ENCODE measurements at regions not wholly inside any gene's neighbourhood (a gene's known extent, or its start where the extent isn't known, plus 50 kb on each side); places are given as distances from the start of the nearest gene placed in this dataset.
"Not testable (repeated sequence)": the region's sequence is repeated elsewhere in the genome, so short reads cannot be mapped to it uniquely, and the experiment has no call there.

DNA sequence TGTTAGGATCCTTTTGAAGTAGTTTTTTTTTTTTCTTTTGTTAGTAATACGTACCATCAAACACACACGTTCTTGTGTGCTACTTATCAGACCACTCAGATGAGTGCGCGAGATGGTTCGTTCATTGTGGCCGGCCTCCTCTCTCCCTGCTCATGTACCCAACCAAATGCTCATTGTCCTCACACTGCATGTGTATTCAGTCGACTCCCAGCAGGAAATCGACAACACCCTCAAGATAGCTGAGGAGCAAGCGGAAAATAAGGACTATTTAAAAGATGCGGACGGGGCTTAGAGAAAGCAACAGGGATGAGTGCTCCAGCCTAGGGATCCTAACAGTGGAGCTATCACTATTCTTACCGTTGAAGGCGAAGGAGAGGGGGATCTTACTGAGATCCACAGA, 72.9 kb upstream of the GUCY1A1 start:
- DNase-seq: no peak
- in situ Hi-C loops (cut with HindIII; ENCODE audit: low pct_ligation_motif_present, low pct_unique_long_range_greater_than_20kb, low sequenced_read_pairs): no loop called here

DNA sequence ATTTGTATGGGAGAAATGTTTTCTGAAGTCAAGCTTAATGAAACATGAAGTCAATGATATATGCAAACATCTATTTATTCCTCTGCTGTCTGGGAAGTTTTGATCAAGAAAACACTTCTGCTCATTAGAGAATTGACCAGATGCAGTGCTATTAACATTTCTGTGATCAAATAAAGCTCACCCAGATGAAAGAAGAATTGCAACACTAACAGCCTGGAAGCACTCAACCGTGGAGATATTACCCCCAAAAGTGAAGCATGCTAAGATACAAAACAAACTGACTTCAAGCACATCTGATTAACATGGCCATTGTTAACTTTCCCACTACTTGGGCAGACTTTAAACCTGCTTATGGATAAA, 73.7 kb upstream of the GUCY1A1 start:
- in situ Hi-C loops (cut with HindIII; ENCODE audit: low pct_ligation_motif_present, low pct_unique_long_range_greater_than_20kb, low sequenced_read_pairs): no loop called here
- DNase-seq: no peak

DNA sequence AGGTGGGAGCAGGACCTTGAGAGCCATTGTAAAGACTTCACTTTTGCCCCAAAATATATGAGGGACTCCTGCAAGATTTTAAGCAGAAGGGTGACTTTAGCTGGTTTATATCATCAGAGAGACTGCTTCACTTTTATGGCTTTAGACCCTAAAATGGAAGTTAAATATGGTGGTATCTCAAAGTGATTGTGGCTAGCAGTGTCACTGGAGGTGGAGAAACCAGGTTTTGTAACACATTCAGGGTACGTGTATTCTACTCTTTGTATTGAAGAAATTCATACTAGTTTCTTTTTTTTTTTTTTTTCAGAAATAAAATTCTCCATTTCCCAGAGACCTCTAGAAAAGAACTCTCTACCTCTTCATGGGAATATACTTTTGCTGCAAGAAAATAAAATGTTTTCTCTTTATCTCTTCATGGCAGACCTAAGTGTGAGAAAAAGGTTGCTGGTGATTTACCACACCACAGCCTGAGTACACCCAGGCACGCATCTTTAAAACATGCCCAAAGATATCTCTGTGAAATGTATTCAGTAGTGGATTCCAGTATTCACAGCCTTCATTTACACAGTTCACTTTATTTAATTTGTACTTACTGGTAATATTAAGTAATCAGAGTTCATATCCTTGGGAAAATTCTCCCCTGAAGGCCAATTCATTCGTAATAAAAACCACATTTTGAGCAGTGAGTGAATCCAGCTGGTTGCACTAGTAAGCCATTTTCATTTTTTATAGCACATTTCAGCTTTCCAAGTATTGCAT, 74.3 kb upstream of the GUCY1A1 start:
- in situ Hi-C loops (cut with HindIII; ENCODE audit: low pct_ligation_motif_present, low pct_unique_long_range_greater_than_20kb, low sequenced_read_pairs): no loop called here
- DNase-seq: no peak

DNA sequence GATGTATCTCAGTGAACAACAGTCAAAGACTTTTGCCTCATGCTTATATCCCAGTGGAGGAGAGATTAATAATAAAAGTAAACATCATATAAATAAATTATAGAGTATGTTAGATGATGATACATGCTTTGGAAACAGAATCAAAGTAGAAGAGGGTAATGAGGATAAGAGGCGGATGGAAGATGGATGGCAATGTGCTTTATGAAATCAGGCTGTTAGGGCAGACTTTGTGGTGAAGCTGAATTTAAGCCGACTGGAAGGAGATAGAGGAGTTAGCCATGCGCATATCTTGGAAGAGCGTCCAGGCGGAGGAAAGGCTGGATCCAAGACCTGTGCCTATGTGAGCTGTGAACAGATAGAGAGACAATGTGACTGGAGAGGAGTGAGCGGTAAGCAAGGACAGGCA, 74.9 kb upstream of the GUCY1A1 start:
- no peak for DNase-seq
- in situ Hi-C loops (cut with HindIII; ENCODE audit: low pct_ligation_motif_present, low pct_unique_long_range_greater_than_20kb, low sequenced_read_pairs): no loop called here

- in situ Hi-C loops (cut with HindIII; ENCODE audit: low pct_ligation_motif_present, low pct_unique_long_range_greater_than_20kb, low sequenced_read_pairs): no loop called here
- no peak for DNase-seq
Measured at GRCh38 chr4:155590796-155591585, 75.7 kb upstream of the GUCY1A1 start.

- in situ Hi-C loops (cut with HindIII; ENCODE audit: low pct_ligation_motif_present, low pct_unique_long_range_greater_than_20kb, low sequenced_read_pairs): no loop called here
- DNase-seq: no peak
Measured at GRCh38 chr4:155588437-155588836, 78.2 kb upstream of the GUCY1A1 start.

- in situ Hi-C loops (cut with HindIII; ENCODE audit: low pct_ligation_motif_present, low pct_unique_long_range_greater_than_20kb, low sequenced_read_pairs): no loop called here
- DNase-seq: no peak
Measured at GRCh38 chr4:155587766-155588165, 78.9 kb upstream of the GUCY1A1 start.

DNA sequence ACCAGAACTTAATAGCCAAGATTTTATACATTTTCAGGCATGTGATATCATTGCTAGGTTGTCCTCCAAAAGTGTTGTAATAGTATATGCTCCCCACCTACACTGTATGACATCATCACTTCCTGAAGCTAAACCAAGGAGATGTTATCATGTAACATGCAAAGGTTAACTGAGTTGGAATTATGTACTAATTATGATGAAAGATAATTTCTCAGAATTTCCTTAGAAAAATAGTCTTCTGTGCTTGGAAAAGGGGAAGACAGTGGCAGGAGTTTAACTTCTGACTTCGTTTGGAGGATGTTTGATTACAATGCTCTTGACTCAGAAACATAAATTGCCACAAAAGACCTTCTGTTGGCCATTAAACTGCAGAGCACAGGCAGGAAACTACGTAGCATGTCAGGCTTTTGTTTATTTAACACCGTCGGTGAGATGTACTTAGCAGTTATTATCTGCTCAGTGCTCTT, 83.6 kb upstream of the GUCY1A1 start:
- in situ Hi-C loops (cut with HindIII; ENCODE audit: low pct_ligation_motif_present, low pct_unique_long_range_greater_than_20kb, low sequenced_read_pairs): no loop called here
- DNase-seq: no peak

DNA sequence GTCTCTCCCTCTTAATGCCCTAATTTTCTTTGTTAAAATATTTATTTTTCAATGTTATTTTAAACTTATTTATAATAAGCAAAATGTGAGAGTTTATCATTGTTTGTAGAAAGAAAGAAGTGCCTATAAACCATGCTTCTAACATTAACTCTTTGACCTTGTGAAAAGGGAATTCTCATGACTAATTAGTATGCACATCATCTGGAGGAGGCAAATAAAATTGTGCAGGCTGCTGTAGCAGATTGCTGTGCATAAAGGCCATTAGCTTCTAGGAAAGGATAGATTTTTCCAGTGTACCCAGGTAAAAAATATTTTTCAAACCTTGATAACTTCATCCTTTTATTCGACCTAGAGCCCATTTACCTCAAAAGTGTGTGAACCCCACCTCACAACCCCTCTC, 84.6 kb upstream of the GUCY1A1 start:
- in situ Hi-C loops (cut with HindIII; ENCODE audit: low pct_ligation_motif_present, low pct_unique_long_range_greater_than_20kb, low sequenced_read_pairs): no loop called here
- no peak for DNase-seq

GRCh38 chr4:155578726-155579370, 87.8 kb upstream of the GUCY1A1 start:
- no peak for DNase-seq
- in situ Hi-C loops (cut with HindIII; ENCODE audit: low pct_ligation_motif_present, low pct_unique_long_range_greater_than_20kb, low sequenced_read_pairs): no loop called here

GRCh38 chr4:155578219-155578618, 88.4 kb upstream of the GUCY1A1 start:
- DNase-seq: no peak
- in situ Hi-C loops (cut with HindIII; ENCODE audit: low pct_ligation_motif_present, low pct_unique_long_range_greater_than_20kb, low sequenced_read_pairs): no loop called here

GRCh38 chr4:155574329-155574728, 92.3 kb upstream of the GUCY1A1 start:
- DNase-seq; in situ Hi-C loops (cut with HindIII; ENCODE audit: low pct_ligation_motif_present, low pct_unique_long_range_greater_than_20kb, low sequenced_read_pairs): not testable (repeated sequence)

DNA sequence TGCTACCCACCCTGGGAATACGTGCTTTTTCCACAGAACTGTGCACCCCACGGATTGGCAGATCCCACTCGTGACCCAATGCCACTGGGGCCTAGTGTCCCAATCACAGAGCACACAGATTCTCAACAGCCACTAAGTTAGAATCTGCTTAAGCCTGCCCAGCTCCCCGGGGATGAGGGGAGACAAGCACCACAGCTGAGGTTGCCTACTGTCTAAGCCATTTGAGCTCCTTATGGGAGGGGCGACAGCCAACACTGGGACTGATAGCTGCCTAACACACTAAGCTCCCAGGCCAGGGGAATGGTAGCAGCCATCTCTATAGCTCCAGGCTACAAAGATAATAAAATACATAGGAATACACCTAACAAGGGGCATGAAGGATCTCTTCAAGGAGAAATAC, 93.5 kb upstream of the GUCY1A1 start:
- no peak for DNase-seq
- in situ Hi-C loops (cut with HindIII; ENCODE audit: low pct_ligation_motif_present, low pct_unique_long_range_greater_than_20kb, low sequenced_read_pairs): no loop called here

DNA sequence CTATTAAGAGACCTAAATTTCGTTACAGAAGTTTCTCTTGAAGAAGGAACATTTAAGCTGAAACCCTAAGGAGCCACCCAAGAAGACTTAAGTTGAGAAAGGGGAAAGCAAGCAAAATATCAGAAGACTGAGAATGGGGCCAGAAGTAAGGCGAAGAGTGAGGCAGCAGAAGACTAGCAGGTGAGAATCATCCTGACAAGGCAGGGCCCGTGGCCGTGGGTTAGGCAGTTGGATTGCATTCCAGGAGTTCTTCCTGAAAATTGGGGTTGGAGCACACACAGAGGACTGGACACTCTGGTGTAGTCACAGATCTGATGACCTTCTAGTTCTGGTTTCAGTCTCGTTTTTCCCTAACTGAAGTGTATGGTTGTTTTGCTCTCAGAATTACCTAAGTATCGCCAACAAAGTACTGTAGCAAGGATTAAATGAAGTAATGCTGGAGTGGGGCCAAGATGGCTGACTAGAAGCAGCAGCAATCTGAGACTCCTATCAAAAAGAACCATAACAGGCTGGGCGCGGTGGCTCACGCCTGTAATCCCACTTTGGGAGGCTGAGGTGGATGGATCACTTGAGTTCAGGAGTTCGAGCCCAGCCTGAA, 94.4 kb upstream of the GUCY1A1 start:
- in situ Hi-C loops (cut with HindIII; ENCODE audit: low pct_ligation_motif_present, low pct_unique_long_range_greater_than_20kb, low sequenced_read_pairs): no loop called here
- no peak for DNase-seq

GRCh38 chr4:155571184-155571944, 95.3 kb upstream of the GUCY1A1 start:
- in situ Hi-C loops (cut with HindIII; ENCODE audit: low pct_ligation_motif_present, low pct_unique_long_range_greater_than_20kb, low sequenced_read_pairs): no loop called here
- no peak for DNase-seq

DNA sequence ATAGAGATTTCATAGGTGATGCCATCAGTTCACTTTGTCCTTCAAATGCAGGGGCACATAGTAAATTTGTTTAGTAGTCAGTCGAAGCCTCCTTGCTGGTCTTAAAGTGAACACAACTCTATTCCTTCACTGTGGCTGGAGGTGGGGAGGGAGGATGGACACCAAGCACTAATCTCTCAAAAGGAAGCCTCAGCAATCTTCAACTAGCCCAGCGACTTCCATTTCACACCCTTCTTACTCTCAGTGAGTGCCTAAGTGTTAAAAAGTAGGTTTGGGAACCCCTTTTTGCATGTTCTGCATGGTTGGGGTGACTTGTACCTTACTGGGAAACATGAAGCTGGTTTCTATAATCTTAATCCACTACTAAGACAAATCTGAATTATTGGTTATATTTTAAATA, 96.0 kb upstream of the GUCY1A1 start:
- no peak for DNase-seq
- in situ Hi-C loops (cut with HindIII; ENCODE audit: low pct_ligation_motif_present, low pct_unique_long_range_greater_than_20kb, low sequenced_read_pairs): no loop called here

- no peak for DNase-seq
- in situ Hi-C loops (cut with HindIII; ENCODE audit: low pct_ligation_motif_present, low pct_unique_long_range_greater_than_20kb, low sequenced_read_pairs): no loop called here
Measured at GRCh38 chr4:155569960-155570515, 96.6 kb upstream of the GUCY1A1 start.

- DNase-seq: no peak
- in situ Hi-C loops (cut with HindIII; ENCODE audit: low pct_ligation_motif_present, low pct_unique_long_range_greater_than_20kb, low sequenced_read_pairs): no loop called here
Measured at GRCh38 chr4:155569471-155569870, 97.2 kb upstream of the GUCY1A1 start.

Measured in ACHN (cell line).